HUES48 (cell line): ENCODE measurements at regions not wholly inside any gene's neighbourhood (a gene's known extent, or its start where the extent isn't known, plus 50 kb on each side); places are given as distances from the start of the nearest gene placed in this dataset.

ENCODE experiments used
- H3K27ac ChIP-seq: one replicate; pipeline ENCODE4 v1.7.0; 2013; ENCODE audit warnings: low read depth, low read length, inconsistent platforms
- H3K27me3 ChIP-seq: 2 replicates; pipeline ENCODE4 v1.6.1; 2013; ENCODE audit warnings: mild to moderate bottlenecking, low read length; ENCODE audit not compliant: control insufficient read depth, insufficient read depth
- H3K36me3 ChIP-seq: 2 replicates; pipeline ENCODE4 v1.6.1; 2013; ENCODE audit warnings: low read length; ENCODE audit not compliant: control insufficient read depth, insufficient read depth
- H3K4me1 ChIP-seq: 2 replicates; pipeline ENCODE4 v1.6.1; 2013; ENCODE audit warnings: mild to moderate bottlenecking, low read length; ENCODE audit not compliant: control insufficient read depth, insufficient read depth
- H3K4me3 ChIP-seq: 2 replicates; pipeline ENCODE4 v1.5.1; 2013; ENCODE audit warnings: mild to moderate bottlenecking, low read depth, low read length
- H3K9ac ChIP-seq: 2 replicates; pipeline ENCODE4 v1.6.1; 2013; ENCODE audit warnings: mild to moderate bottlenecking, low read depth, low read length, moderate library complexity
- H3K9me3 ChIP-seq: 2 replicates; pipeline ENCODE4 v1.6.1; 2013; ENCODE audit warnings: low read length; ENCODE audit not compliant: control insufficient read depth, insufficient read depth

DNA sequence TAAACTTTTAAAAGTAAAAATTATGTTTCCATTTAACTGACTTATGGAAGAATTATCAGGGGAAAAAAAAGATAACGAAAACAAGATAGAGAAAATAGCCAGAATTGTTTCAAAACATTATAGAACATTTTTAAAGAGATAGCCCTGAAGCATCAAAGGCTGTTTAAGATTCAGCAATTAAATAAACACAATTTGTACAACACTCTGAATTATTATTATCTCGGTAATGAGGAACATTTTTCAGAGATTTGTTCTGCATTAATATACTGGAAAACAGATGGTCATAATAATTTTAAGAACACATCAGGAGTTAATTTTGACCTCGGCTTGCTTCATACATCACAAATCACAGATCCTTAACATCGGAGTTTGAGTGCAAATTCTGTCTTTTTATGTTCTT is 643.8 kb downstream of the SORCS1 start:
- H3K4me3 ChIP-seq, result no peak overlapping the region
- no peaks in the 10 kb centered on the region for H3K27me3 ChIP-seq
- H3K4me1 ChIP-seq, result no peaks in the 10 kb centered on the region
- H3K9me3 ChIP-seq, result no peaks in the 10 kb centered on the region
- H3K9ac ChIP-seq, result no peak overlapping the region
- H3K27ac ChIP-seq, result no peak overlapping the region
- no peaks in the 10 kb centered on the region for H3K36me3 ChIP-seq

DNA sequence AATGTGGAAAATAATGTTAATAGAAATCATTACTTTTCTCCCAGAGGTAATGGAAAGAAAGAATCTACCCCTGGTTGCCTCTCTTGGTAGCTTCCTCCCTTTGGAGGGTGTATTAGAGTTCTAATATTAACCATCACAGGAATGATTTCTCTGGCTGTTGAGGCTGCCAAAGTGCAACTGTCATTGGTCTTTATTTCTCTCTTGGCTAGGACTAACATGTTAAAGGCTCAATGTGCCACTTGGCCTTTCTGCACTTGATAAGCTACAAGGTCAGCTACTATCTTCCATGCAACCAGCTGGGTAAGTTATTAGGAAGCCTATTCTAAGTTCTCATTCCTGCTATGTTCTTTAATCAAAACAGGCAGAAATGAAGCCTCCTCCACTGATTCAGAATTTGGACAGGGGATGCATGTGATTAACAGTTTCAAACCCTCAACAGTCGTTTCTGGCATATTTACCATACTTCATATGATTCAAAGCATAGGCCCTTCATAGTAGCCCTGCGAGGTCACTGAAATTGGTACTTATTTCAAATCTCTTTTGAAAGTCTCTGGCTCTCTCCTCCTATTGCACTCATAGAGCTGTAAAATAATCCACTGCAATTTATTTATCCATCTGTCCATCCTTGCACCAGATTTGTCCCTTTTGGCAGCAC is 645.0 kb downstream of the SORCS1 start:
- Histone ChIP-seq H3K27ac (no peak overlapping the region), H3K9ac (no peak overlapping the region), H3K4me1 (no peaks in the 10 kb centered on the region), H3K27me3 (no peaks in the 10 kb centered on the region), H3K36me3 (no peaks in the 10 kb centered on the region), H3K4me3 (no peak overlapping the region), H3K9me3 (no peaks in the 10 kb centered on the region)

DNA sequence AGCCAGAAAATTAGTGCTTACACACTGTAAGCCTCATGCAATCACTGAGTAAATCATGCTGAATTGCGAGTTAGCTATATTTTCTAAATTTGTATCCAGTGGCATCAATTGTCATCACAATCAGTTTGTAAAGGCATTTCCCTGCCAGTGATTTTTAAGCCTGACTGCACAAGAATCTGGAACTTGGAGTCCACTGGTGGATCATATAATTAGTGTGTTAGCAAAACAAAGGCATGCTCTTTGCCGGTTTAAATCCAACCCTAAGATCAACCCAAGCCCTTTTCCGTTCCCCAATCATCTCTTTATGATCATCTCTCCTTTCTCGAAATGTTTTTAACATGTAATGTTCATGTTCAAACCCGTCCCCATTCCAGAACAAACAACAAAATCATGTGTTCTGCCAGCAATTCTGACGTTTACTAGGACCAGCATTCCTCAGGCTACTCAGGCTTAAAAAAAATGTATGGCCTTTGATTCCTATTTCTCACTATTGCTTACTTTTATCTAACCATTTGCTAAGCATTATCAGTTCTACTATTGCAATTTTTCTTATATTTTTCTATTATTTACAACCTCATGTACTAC is 649.2 kb downstream of the SORCS1 start:
- Histone ChIP-seq H3K27ac (no peak overlapping the region), H3K9me3 (no peaks in the 10 kb centered on the region), H3K9ac (no peak overlapping the region), H3K36me3 (no peaks in the 10 kb centered on the region), H3K27me3 (no peaks in the 10 kb centered on the region), H3K4me3 (no peak overlapping the region), H3K4me1 (0 out of 2 replicates have a peak, but pooled peaks cover 4% of the 10 kb centered on the region)

DNA sequence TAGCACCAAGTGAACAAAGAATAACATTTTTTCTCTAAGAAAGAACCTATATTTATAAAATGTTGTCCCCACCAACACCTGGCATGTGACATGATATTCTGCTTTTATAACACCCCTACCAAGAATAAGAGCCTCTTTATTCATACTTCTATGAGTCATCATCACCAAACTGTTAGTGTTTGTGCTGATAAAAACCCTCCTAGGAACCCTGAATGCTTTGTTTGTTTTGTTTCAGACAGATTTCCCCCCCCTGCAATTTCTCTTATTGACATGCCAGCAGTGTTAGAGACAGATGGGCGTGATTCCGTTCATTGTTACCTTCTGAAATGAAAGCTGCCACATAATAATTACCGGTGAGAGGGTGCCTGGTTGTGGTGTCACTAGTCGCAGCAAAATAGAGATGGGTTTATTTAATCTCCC is 651.1 kb downstream of the SORCS1 start:
- 0 out of 2 replicates have a peak, but pooled peaks cover 4% of the 10 kb centered on the region for H3K4me1 ChIP-seq
- no peak overlapping the region for H3K4me3 ChIP-seq
- no peaks in the 10 kb centered on the region for H3K9me3 ChIP-seq
- H3K9ac ChIP-seq, result no peak overlapping the region
- no peak overlapping the region for H3K27ac ChIP-seq
- no peaks in the 10 kb centered on the region for H3K27me3 ChIP-seq
- H3K36me3 ChIP-seq, result no peaks in the 10 kb centered on the region

DNA sequence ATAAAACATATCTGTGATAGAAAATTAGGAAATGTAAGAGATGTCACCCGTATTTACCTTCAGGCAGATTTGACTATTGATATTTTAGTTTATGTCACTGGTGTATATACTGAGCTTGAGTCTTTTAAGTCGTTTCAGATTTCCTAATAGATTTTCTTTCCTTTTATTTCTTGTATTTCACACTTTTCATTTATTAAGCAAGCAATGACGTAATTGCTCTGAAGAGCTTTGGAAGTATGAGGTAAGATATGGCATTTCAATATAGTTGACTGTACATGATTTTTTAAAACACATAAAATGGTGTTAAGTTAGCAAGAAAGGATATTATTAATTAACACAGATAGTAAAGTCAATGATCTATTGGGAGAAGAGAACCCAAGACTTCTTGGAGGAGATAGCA is 652.6 kb downstream of the SORCS1 start:
- 0 out of 2 replicates have a peak, but pooled peaks cover 4% of the 10 kb centered on the region for H3K4me1 ChIP-seq
- H3K9ac ChIP-seq, result no peak overlapping the region
- H3K4me3 ChIP-seq, result no peak overlapping the region
- H3K9me3 ChIP-seq, result no peaks in the 10 kb centered on the region
- no peaks in the 10 kb centered on the region for H3K36me3 ChIP-seq
- H3K27me3 ChIP-seq, result no peaks in the 10 kb centered on the region
- no peak overlapping the region for H3K27ac ChIP-seq

DNA sequence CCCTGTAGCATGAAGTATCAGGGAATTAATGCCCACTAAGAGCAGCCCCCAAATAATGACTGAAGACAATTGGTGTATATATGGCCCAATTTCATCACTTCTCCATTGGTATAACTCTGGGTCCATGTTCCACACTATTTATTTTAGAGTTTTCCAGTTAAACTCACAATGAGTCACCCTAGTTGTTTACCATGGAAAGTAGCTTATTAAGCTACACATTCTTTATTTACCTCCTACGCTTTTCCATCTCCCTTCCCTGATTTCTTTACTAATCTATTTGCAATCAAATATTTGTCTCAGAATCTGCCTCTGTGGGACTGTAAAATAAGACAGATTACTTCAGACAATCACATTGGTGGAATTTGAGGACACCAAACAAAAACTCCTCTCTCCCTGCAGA is 655.6 kb downstream of the SORCS1 start:
- H3K4me1 ChIP-seq, result 0 out of 2 replicates have a peak, but pooled peaks cover 4% of the 10 kb centered on the region
- no peak overlapping the region for H3K9ac ChIP-seq
- H3K9me3 ChIP-seq, result no peaks in the 10 kb centered on the region
- H3K27me3 ChIP-seq, result no peaks in the 10 kb centered on the region
- no peaks in the 10 kb centered on the region for H3K36me3 ChIP-seq
- no peak overlapping the region for H3K27ac ChIP-seq
- no peak overlapping the region for H3K4me3 ChIP-seq

DNA sequence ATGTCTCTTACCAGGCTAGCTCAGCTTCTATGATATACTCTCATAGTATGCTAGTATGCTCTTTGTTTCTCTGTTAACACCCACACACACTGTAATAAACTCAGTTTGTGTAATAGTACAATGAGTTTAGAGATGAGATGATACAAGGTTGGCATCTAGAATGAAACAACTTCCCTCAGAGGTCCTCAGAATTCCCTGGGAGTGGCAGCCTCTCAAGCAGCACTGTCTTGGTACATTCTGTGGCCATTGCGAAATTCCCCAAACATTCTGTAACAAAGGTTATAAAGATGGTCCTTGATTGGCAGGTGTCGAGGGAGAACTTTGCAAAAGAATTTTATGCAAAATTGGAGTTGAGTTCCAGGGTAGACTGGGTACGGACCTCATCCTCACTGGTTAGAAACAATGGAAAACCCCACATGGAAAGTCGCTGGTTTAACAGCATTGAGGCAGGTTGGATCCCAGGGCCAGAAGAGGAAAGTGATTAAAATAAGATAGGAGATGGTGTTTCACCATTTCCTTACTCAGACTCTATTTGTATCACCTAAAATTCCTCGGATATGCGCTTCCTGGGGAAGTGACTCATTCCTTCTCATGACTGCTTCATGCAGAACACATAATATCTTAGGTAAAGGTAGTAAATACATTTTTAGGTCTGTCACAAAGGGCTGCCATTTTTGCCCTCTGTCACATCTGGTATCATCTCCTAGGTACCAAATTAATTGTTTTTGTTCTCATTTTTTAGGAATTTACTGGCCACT is 657.8 kb downstream of the SORCS1 start:
- no peaks in the 10 kb centered on the region for H3K9me3 ChIP-seq
- H3K4me3 ChIP-seq, result no peak overlapping the region
- no peaks in the 10 kb centered on the region for H3K36me3 ChIP-seq
- H3K27me3 ChIP-seq, result no peaks in the 10 kb centered on the region
- H3K4me1 ChIP-seq, result no peaks in the 10 kb centered on the region
- H3K9ac ChIP-seq, result no peak overlapping the region
- H3K27ac ChIP-seq, result no peak overlapping the region

DNA sequence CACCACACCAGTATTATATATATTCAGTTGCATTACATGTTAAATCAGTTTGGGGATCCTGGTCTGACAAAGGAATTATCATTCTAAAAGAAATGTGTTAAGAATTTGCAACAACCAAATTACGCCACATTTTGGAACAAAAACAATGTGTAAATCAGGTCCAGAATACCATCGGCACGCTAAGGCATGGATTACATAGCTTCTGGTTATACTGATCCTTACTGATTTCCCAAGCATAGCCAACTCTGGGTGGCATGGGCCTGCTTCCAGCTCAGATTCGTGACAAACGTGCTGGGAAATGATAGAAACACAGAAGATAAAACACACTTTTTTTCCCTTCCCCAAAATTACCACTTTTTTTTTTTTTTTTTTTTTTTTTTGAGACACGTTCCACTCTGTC is 660.0 kb downstream of the SORCS1 start:
- no peaks in the 10 kb centered on the region for H3K9me3 ChIP-seq
- H3K36me3 ChIP-seq, result no peaks in the 10 kb centered on the region
- H3K27ac ChIP-seq, result no peak overlapping the region
- H3K27me3 ChIP-seq, result no peaks in the 10 kb centered on the region
- peaks cover 10% of the 10 kb centered on the region for H3K4me1 ChIP-seq
- no peak overlapping the region for H3K9ac ChIP-seq
- no peak overlapping the region for H3K4me3 ChIP-seq

DNA sequence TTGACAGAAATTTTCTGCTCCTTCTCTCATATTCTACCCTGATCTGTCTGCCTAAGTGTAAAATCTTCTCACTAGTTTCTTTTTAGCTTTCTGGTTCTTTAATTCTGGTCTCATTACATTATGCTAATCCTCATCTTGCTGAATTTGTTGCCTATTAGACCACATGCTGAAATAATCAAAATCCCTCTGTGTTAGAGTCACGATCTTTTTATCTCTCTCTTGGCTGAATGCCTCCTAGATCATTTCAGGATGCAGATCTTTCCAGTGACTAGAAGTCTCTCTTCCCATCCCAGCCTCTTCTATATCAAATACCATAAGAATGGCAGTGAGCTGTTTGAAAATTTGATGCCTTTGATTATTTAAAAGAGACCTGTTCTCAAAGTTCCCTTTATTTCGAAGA is 661.9 kb downstream of the SORCS1 start:
- Histone ChIP-seq H3K9ac (no peak overlapping the region), H3K36me3 (no peaks in the 10 kb centered on the region), H3K4me3 (no peak overlapping the region), H3K9me3 (no peaks in the 10 kb centered on the region), H3K27me3 (no peaks in the 10 kb centered on the region), H3K27ac (no peak overlapping the region), H3K4me1 (peaks cover 10% of the 10 kb centered on the region)

DNA sequence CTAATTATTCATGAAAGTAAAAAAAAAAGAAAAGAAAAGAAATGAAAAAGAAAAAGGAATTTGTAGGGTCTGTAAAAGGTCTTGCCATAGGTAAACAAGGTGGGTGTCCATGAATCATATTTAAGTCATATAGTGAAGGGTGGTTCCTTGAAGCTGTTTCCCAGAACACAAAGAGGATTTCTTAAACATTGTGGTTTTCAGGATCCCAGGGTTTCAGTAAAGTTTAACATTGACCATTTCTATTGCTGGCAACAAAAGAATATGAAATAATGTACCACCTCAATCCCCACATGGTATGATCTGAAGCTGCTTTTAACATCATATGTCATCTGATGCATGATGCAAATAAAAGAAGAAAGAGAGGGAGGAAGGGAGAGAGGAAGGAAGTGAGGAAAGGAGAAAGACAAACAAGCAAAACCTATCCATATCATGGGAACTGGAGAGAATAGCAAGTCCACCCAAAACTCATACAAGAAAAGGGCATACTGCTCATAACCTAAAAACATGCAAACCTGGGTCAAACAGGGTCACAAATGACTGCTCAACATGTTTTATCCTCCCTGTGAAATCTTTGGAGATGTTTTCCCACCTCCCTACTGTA is 663.5 kb downstream of the SORCS1 start:
- H3K27ac ChIP-seq, result no peak overlapping the region
- H3K4me1 ChIP-seq, result peaks cover 10% of the 10 kb centered on the region
- H3K4me3 ChIP-seq, result no peak overlapping the region
- H3K9me3 ChIP-seq, result no peaks in the 10 kb centered on the region
- H3K36me3 ChIP-seq, result no peaks in the 10 kb centered on the region
- no peaks in the 10 kb centered on the region for H3K27me3 ChIP-seq
- no peak overlapping the region for H3K9ac ChIP-seq
